Omental fat pad (tissue), 3 donors: ENCODE measurements at regions not wholly inside any gene's neighbourhood (a gene's known extent, or its start where the extent isn't known, plus 50 kb on each side); places are given as distances from the start of the nearest gene placed in this dataset.

Experiments
- ATAC-seq: fragments of 150-250 bp; one replicate; pipeline ENCODE4 v1.9.1; 2016; ENCODE audit warnings: mild to moderate bottlenecking, moderate library complexity; ENCODE audit not compliant: low FRiP score
- DNase-seq: peaks from one replicate; pipeline ENCODE4 v3.0.0-alpha.2; 2019; ENCODE audit warnings: low spot score
- TF ChIP-seq, protein P1 (sequence below), 3 donors: fragments of 450-650 bp; IDR thresholded peaks; one replicate each; pipeline ENCODE4 v1.5.1; 2016 to 2017; ENCODE audit warnings: antibody characterized with exemption in 3 of 3, mild to moderate bottlenecking in 3 of 3, moderate library complexity in 2 of 3

DNA sequence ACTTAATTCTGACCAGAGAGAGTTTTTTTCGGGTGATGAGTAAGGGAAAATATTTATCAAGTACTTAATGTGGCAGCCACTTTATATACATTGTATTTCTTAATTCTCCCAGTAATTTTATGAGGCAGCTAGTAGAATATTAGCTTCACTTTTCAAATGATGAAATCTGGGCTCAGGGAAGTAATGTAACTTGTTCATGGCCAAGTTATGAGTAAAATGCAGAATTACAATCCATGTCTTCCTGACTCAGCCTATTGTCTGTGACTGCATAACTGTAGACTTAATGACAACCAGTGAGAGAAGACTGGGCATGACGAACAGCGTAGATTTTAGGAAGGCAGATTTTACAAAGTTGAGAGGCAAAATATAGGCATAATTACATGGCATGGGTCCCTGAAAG, 106.7 kb upstream of the MIS18BP1 start:
- TF ChIP-seq, protein P1, sequence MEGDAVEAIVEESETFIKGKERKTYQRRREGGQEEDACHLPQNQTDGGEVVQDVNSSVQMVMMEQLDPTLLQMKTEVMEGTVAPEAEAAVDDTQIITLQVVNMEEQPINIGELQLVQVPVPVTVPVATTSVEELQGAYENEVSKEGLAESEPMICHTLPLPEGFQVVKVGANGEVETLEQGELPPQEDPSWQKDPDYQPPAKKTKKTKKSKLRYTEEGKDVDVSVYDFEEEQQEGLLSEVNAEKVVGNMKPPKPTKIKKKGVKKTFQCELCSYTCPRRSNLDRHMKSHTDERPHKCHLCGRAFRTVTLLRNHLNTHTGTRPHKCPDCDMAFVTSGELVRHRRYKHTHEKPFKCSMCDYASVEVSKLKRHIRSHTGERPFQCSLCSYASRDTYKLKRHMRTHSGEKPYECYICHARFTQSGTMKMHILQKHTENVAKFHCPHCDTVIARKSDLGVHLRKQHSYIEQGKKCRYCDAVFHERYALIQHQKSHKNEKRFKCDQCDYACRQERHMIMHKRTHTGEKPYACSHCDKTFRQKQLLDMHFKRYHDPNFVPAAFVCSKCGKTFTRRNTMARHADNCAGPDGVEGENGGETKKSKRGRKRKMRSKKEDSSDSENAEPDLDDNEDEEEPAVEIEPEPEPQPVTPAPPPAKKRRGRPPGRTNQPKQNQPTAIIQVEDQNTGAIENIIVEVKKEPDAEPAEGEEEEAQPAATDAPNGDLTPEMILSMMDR (IDR thresholded peaks at IDR 0.05), result no peak
- DNase-seq (no peak), ATAC-seq (no peak)

DNA sequence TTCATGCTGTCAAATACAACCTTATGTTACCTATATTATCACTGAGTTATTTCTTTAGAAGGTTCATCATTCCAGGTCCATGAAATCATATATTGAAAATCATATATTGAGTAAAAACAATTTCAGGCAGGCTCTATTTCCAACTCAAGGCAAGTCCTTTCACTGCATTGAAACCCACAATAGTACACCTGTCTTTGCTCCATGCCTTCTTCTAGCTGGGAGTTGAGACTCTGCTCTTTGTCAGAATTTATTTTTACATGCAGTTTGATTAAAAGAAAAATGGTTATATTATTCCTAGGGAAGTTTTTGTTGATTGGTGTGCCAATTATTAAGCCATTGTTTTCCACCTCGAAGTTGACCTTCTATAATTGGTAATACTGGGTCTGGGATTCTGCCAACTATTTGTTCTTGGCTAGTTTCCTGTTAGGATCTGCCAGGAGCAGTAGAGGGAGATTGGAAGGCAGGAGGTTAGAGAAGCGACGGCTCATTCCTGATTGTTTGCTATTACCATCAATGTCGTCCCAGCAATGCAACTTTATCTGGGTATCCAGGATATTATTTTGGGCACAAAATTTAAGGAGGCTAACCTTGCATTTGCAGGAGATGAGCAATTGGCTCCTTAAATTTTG, 79.5 kb upstream of the MIS18BP1 start:
- TF ChIP-seq, protein P1 (IDR thresholded peaks at IDR 0.05), result no peak
- ATAC-seq (no peak), DNase-seq (no peak)

- DNase-seq (no peak), ATAC-seq (no peak)
- TF ChIP-seq, protein P1 (IDR thresholded peaks at IDR 0.05), result no peak
Observed at GRCh38 chr14:45308745-45309397, 55.9 kb upstream of the MIS18BP1 start.
